GM21619 (cell line): ENCODE measurements at regions not wholly inside any gene's neighbourhood (a gene's known extent, or its start where the extent isn't known, plus 50 kb on each side); places are given as distances from the start of the nearest gene placed in this dataset.

ENCODE experiments used
- ATAC-seq: cut with Tn5 transposase; IDR thresholded peaks from one replicate; pipeline ENCODE4 v1.9.1; 2021; ENCODE audit not compliant: unreplicated experiment

DNA sequence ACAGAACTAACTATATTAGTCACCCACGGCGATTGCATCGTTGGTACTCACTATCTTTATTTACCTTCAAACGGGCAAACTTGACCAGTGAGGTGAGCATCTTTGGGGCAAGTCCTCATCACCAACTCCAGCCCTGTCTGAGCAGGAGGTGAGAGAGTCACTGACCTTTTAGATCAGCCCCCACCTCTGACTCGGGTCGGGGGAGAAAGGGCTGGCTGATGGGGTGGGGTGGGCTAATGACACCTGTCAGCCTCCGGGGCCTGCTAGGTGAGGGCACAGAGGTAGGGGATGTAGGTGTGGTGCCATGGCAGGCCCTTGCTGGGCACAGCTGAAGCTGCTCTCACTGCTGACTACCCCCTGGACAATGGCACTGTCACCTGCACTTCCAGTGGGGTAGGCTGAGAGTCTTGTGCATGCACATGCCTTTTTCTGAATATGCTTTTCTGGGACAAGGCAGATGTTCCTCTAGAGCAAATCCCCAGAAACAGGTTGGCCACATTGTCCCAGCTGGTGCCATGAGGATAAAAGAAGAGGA is 359.5 kb upstream of the MKI67 start:
- ATAC-seq, result no peak

DNA sequence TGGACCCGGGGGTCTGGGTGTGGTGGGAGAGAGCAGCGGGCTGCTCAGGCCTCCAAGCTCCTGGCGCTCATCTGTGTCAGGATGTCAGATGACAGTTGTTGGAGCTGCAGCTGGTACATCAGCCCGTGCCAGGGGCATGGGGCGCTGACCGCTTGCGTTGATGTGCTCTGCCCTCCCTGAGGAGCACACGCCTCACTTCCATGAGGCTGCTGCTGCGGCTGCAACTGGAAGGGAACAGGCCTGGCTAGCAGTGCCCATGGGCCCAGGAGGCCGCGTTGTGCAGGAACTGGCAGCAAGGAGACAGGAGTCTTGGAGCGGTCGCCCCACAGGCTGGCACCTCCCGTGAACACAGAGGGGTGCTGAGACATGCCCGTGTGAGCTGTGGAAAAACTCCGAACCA is 361.3 kb upstream of the MKI67 start:
- no peak for ATAC-seq

DNA sequence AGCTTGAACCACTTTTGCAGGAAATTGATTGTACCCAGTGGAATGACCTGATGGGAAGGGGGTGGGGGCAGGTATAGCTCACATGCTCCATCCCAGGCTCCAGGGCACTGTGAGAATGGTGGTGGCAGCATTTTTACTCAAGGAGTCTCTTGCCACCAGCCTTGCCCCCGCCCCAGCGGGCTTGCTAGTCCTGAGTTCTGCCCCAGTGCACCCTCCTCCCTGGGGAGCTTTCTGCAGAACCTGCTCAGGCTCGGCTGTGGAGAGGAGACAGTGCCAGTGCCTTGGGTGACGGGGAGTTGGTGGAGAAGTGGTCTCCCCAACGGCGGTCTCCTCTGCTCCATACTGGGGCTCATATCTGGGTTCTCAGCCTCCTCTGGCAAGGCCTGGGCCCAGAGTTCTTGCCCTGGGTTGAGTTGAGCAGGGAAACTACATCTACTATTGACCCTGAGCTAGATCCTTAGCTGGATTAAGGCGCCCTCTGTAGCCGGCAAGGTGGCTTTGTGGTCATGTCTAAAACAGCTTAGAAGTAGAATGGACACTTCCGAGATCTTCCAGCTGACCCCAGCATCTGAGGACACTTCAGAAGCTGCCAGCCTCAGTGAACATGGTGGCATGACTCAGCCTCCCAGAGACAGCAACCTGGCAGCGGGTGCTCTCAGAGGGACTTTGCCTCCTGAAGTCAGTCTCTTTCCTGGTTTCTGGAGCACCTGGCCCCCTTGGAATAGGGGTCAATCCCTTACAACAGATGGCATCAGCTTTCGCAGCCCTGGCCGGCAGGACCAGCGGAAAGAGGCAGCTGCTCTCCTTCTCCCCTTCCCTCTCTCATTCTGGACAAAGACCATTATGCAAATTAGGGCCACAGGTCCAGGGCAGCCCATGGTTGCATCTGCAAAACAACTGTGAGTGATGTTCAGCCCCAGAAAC is 363.4 kb upstream of the MKI67 start:
- no peak for ATAC-seq

DNA sequence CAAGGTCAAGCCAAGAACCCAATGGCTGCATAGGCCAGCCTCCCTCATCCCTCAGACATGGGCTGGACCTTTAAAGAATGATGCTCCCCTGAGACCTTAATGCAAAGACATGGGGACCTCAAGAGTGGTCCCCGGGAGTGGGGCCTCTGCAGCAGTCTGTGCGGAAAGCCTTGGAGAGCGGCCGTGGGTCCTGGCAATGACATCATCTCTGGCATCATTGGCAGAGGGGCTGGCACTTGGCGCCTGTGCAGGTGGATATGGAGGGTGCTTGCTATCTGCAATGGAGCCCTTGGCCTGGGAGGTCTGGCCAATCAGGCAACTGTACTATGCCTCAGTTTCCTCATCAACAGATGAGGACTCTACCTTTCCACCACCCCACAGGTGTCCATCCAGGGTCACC is 365.5 kb upstream of the MKI67 start:
- ATAC-seq, result no peak

DNA sequence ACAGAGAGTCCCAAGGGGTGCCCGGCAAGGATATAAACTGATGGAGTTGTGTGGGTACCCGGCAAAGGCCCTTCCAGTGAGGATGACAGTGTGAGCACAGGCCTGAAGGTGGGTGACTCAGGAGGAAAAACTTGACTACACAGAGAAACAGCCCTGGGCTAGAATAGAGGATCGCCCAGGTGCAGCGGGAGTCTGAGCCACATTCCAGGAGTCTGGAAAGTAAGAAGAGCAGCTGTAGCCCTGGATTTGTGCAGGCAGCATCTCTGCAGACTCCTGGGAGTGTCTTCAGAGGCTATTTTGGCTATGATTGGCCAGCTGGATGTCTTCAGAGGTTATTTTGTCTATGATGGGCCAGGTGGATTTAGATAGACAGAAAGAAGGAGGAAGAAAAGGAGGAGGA is 367.6 kb upstream of the MKI67 start:
- ATAC-seq, result no peak

DNA sequence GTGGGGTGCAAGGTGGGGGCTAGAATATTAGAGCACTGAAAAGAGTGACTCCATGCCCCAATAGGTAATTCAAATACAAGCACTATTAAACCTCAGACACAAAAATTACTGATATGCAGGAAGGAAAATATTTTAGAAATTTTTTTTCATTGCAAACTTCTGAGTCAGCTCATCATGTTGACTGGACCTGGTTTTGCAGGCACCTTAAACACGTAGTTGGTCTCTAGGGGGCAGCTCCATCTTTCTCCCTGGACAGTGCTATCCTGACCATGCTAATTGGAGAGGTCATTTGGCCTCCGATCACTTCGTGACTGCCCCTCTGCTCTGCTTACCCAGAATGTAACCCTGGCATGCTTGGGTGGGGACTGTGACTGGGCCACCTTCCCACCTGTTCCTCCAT is 368.4 kb upstream of the MKI67 start:
- no peak for ATAC-seq

DNA sequence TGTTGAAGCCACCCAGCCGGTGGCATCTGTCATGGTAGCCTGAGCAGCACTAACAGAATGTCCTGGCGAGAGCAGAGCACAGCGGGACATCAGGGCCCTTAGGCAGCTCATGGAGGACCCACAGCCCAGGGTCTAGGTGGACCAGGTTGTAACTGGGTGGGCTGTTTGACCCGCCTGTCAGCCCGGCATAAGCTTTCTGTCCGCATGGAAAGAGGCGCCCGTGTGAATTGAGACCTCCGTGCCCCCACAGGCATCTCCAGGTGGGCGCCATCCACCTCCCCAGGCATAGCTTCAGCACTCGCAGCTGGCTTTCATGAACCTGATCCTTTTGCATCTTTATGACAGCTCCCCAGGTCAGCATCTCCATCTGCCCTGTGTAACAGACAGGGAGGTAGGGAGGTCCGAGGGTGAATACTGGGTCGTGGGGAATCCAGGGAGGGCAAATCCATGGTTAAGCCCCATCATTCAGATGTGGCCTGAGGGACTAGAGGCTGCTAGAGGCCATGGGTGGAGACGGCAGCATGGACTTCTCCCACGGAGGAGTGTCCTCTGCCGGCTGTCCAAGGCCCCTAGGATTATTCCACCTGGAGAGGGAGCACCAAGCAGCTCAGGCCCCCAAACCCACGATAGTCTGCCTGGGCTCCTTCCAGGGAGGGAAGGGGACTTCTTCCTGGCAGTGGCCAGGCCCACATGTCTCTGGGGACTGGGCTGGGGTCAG is 371.6 kb upstream of the MKI67 start:
- no peak for ATAC-seq

DNA sequence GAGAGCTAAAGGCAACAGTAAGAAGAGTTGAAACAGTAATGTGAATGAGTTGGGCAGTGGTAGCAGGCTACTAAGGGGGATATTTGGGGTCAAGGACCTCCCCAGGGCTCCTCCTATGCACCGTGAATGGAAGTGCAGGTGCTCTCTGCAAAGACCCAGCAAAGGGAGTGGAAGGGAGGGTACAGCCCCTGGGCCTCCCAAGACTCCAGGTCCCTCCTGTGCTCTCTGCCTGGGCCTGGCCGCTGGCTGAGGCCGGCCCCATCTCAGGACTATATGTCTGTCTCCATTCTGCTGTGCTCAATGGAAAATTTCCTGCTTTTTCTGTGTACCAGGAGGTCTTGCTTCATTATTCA is 372.1 kb upstream of the MKI67 start:
- no peak for ATAC-seq

DNA sequence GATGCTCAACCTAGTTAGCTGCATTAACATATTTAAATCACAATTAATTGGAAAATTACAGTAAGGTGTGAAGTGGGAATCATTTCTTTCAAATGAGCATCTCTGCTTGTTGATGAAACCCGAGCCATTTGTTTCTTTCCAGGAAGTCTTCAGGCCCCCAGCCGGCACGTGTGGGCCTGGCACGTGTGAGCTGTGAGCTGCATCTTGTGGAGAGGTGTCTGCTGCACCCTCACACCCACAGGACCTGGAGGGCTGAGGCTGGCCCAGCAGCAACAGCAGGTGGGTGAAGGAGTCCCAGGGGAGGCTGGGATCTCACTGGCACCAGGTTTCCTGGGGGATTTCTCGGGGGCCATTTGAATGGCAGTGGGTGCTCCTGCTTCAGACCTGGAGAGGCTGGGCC is 372.5 kb upstream of the MKI67 start:
- ATAC-seq, result no peak

DNA sequence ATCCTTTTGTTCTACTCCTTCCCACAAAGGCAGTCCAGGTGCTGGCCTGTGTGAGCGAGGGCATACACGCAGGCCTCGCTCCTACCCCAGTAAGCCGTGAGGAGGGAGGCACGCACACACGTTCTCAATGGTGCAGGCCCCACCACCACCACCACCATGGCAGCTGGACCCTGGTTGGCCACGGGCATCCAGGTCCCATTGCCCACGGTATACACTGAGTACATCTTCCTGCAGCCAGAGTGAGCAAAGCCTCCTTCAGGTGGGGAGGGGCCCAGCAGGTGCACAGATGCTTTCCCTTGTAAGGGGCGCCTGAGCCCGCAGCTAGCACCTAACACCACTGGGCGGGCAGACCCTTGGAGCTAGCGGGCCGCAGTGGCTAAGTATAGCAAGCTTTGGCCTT is 373.3 kb upstream of the MKI67 start:
- no peak for ATAC-seq

DNA sequence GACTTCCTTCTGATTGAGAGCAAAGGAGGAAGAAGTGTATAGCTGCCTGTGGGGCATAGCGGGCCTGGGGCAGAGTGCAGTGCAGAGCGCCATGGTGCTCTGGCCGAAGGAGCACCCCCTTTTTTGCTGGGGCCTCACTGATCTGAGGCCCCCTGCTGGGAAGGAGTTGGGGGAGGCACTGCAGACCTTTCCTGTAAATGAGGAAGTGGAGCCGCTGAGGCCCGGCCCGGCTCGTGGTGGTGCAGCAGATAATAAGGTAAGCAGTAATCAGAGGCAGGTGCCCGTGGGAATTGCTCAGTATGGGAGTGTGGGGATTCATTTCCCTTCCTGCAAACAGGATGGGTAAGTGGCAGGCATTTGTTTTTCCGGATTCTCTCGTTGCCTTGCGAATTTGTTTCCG is 373.7 kb upstream of the MKI67 start:
- ATAC-seq, result no peak

DNA sequence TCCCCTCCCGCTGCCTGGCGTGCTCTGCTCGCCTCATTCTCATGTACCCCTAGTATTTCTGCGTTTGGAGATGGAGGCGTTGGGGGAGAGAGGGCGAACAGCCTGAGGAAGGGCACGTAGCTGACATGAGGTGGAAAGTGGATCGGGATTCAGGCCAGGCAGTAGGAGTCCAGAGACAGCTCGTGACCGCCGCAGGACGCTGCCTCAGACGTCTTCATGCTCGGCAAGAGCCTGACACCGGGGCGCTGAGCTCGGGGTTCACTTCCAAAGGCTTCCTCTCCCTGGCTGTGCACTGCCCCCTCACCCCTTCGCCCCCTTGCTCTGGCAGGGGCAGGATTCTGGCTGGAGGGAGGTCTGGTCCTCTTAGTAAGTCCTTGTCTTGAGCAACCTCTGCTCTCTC is 374.4 kb upstream of the MKI67 start:
- ATAC-seq, result no peak

DNA sequence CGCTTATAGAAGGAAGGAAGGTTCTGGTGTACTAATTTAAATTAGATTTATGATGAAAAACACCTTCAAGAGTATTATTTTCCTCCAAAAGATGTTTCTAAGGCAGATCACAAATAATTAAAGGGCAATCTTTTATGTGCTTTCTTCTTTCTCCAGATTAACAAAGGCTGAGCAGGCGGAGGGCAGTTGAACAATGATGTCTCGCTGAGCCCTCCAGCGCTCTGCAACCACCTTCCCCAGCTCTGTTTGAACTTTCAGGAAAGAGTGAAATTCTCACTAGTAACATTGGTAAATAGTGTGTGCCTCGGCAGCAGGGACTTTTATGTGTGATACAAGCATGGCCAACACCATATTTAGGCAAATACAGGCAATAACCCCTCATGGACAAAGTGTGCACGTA is 379.1 kb upstream of the MKI67 start:
- no peak for ATAC-seq

DNA sequence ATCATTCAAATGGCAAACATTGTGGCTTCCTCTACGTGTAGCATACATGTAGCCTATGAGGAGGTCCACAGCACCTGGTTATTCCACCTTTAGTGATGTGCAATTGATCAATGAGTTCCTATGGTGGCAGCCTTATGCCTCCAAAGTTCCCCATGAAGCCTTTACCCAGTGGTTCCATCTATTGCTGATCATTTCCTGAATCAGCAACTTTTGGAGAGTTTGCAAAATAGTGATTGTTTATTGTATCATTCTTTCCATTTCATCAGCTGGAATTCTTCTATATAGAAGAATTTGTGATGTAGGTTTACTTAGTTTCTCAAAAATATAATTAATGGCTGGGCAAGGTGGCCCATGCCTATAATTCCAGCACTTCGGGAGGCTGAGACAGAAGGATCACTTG is 380.2 kb upstream of the MKI67 start:
- no peak for ATAC-seq

DNA sequence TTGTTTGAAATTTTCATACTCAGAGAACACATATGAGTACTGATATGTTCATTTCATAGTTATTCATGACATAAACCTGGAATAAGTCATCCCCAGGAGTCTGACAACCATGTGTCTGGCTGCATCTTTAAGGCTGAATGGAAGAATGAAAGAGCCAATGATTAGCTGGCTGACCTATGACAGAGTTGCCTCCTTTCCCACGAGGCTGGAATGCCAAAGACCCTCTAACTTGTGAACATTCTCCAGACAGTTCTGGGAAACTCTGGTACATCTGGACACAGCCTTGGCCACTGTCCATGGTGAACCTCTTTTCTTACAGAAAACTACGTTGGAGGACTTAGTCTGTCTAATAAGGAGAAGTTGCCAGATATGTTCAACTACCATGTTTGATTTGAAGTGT is 380.8 kb upstream of the MKI67 start:
- ATAC-seq, result no peak

DNA sequence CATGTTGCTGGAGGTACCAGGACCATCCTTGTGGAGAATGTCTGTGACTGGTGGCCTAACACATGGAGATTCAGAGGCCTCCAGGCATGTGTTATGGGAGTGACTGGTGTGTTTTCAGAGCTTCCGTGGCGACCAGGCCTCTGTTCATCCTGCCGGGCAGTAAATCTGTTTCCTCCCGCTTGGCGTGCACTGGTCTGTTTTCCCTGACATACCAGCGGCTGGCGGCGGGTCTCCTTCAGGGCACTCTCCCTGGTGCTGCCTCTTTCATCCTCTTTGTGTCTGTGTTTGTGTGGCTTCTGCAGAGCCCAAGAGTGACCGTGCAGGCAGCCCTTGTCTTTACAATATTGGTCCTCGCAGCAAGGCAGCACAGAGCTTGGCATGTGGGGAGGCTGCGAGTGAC is 385.1 kb upstream of the MKI67 start:
- no peak for ATAC-seq

DNA sequence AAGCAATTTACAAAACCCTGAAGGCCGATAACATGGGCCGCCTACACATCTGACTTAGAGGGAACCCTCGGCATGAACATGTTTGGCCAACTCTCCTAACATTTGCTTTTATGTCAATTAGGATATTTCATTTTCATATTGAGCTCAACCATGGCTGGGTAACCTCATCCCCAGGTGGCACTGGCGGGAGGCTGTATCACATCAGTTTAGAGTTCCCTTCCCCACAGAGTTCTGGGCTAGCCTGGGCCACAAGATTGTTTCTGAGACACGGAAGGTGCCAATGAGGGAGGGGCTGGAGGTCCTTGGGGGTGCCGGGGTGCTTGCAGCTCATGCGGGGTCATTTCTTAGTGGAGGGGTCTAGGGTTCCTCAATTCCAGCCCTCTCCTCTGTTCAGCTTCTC is 386.5 kb upstream of the MKI67 start:
- ATAC-seq, result no peak

DNA sequence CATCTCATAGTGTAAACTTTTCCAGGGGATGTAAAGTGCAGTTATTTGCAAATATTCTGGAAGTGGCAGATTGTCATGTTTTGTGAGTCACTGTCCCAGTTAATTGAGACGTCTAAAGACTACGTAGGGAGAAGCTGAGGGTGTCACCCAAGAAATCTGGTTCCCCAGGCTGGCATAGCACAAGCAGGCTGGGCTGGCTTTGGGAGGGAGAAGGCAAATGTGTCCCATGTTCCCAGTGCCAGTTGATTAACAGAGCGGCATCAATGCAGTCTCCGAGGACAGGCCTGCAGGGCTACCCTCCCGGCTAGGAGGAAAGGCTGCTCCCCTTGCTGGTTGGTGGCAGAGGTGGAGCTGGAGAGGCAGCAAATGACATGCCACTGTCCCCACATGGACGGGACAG is 388.3 kb upstream of the MKI67 start:
- ATAC-seq, result no peak

DNA sequence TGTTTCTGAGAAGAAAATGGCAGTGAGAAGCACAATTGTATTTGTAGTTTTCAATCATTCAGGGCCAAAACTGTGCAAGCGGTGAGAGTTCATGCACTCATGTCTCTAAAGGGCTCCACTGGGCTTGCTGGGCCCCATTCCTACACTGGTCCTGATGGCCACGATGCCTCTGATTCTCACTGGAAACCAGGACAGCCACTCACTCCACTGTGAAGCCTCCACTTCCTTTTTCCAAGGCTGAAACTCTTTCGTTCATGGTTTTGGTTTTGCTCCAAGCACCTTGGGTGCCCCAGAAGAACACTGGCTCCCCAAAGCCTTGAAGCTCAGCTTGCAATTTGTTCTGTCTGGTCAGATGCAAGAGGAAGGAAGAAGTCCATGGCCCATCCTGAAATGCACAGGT is 390.0 kb upstream of the MKI67 start:
- no peak for ATAC-seq

DNA sequence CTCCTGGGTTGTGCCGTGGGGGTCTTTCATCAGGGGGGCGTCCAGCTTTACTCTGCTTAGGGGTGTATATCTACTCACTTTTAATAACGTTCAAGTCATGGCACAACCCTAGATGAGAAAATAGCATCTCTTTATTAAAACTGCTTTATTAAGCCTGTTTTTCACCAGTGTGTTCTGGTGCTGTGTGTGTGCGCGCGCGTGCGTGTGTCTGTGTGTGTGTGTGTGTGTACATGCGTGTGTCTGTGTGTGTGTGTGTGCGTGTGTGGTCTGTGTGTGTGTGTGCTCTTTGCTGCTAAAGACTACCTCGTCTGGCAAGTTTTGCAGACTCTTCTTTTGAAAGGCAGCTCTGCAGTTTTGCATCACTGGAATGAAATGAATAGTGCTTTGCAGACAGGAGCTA is 390.9 kb upstream of the MKI67 start:
- no peak for ATAC-seq

DNA sequence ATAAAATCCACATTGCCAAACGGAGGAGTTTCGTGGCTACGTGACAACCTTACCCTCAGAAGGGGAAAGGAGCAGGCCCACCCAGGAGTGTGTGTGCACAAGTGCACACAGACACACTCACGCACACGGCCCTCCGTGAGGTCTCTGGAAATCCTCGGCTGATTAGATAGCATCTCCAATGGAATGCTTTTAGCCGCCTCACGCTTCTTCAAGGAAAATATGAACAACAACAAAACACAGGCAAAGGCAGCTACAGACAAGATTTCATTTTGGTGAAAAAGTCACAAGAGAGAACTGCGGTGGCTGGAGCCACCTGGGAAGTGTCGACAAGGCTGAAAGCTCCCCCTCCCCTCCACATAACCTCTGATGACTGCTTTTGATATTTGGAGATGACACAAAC is 391.8 kb upstream of the MKI67 start:
- ATAC-seq, result no peak

DNA sequence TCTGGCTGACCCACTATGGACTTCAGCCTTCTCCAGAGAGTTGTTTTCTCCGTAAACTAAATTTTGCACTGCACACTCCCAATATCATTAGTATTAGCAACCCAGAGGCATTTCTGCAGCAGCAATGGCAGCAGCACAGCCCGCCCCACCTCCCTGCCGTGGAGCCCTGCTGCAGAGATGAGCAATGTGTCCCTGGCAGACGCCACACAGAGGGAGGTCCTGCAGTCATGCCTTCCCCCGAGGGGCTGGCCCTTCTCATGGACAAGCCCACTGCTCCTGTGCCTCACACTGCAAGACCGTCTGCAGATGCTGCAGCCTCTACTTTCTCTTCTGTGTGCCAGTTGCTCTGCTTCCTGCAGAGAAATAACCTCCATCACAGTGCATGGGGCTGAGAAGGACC is 393.4 kb upstream of the MKI67 start:
- no peak for ATAC-seq
